IPS-18a (cell line): ENCODE measurements at regions not wholly inside any gene's neighbourhood (a gene's known extent, or its start where the extent isn't known, plus 50 kb on each side); places are given as distances from the start of the nearest gene placed in this dataset.

Experiments used
- H3K27ac ChIP-seq: one replicate; pipeline ENCODE4 v1.5.1; 2013; ENCODE audit warnings: low read length
- H3K27me3 ChIP-seq: one replicate; pipeline ENCODE4 v1.6.1; 2013; ENCODE audit warnings: mild to moderate bottlenecking, low read length; ENCODE audit not compliant: control insufficient read depth, insufficient read depth
- H3K36me3 ChIP-seq: one replicate; pipeline ENCODE4 v1.6.1; 2013; ENCODE audit warnings: low read depth, low read length; ENCODE audit not compliant: control insufficient read depth
- H3K4me1 ChIP-seq: one replicate; pipeline ENCODE4 v1.6.1; 2013; ENCODE audit warnings: low read depth, low read length; ENCODE audit not compliant: control insufficient read depth
- H3K4me3 ChIP-seq: one replicate; pipeline ENCODE4 v1.5.1; 2013; ENCODE audit warnings: low read length
- H3K9ac ChIP-seq: one replicate; pipeline ENCODE4 v1.6.1; 2013; ENCODE audit warnings: mild to moderate bottlenecking, low read length, moderate library complexity
- H3K9me3 ChIP-seq: one replicate; pipeline ENCODE4 v1.6.1; 2013; ENCODE audit warnings: low read depth, low read length; ENCODE audit not compliant: control insufficient read depth

- Histone ChIP-seq H3K4me1 (no peaks in the 10 kb centered on the region), H3K9me3 (no peaks in the 10 kb centered on the region), H3K9ac (no peak overlapping the region), H3K27ac (no peak overlapping the region), H3K27me3 (no peaks in the 10 kb centered on the region), H3K36me3 (no peaks in the 10 kb centered on the region), H3K4me3 (no peak overlapping the region)
Observed at GRCh38 chr2:217749008-217749407, 253.8 kb downstream of the TNS1 start.

DNA sequence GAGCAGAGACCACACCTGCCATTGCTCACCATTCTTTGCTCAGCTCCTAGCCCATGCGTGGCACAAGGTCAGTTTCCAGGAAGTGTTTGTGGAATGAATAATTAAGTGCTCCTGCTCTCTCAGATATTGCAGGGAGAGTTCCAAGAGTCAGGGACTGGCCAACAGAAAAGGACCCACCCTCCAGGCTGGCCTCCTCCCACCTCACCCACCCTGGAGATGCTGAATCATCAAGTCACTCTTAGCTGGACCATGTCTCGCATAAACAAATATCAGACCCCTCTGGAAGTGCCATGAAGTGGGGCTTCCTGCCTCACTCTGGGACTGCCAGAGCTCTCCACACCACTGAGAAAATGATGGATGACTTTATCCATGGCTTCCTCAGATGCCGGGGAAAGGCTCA lies 256.0 kb downstream of the TNS1 start:
- no peak overlapping the region for H3K9ac ChIP-seq
- H3K27me3 ChIP-seq: no peaks in the 10 kb centered on the region
- no peaks in the 10 kb centered on the region for H3K9me3 ChIP-seq
- no peaks in the 10 kb centered on the region for H3K4me1 ChIP-seq
- no peaks in the 10 kb centered on the region for H3K36me3 ChIP-seq
- H3K4me3 ChIP-seq: no peak overlapping the region
- H3K27ac ChIP-seq: no peak overlapping the region

GRCh38 chr2:217743966-217744761 lies 258.6 kb downstream of the TNS1 start:
- Histone ChIP-seq H3K9ac (no peak overlapping the region), H3K36me3 (no peaks in the 10 kb centered on the region), H3K27ac (no peak overlapping the region), H3K27me3 (no peaks in the 10 kb centered on the region), H3K9me3 (no peaks in the 10 kb centered on the region), H3K4me1 (no peaks in the 10 kb centered on the region), H3K4me3 (no peak overlapping the region)

DNA sequence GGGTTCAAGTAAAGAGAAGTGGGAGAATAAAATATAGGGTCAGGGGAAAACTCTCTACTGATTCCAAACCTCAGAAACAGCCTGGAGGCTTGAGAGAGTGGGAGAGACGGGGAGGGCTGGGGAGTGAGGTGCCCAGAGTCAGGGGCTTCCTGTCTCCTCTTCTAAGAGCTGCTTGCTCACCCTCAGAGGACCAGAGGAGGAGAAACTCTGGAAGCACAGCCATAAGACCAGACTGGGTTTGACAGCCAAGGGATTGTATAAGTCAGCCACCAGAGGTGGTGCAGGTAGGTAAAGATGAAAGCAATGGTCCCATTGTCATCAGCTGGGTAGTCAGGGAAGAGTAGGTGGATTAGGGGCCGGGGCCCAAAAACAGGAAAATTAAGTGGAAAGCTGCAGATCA lies 259.4 kb downstream of the TNS1 start:
- Histone ChIP-seq H3K27me3 (no peaks in the 10 kb centered on the region), H3K9ac (no peak overlapping the region), H3K4me1 (no peaks in the 10 kb centered on the region)

DNA sequence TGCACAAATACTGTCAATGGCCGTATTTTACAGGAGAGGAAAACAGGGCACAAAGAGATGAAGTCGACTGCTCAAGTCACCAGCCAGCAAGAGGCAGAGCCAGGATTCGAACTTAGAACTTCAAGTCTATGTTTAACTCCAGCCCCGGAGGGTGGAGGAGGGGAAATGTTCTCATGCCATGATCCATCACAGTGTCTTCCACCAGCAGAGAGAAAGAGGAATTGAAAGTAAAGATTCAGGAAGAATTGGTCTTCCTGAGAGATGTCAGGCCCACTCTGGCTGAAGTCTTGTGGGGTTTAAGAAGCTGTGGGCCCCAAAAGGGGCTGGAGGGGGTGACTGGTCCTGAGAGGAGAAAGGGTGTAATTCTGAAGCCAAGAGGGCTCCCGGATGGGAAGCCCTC lies 260.0 kb downstream of the TNS1 start:
- Histone ChIP-seq H3K4me3 (no peak overlapping the region), H3K9ac (no peak overlapping the region), H3K27ac (no peak overlapping the region), H3K4me1 (no peaks in the 10 kb centered on the region), H3K9me3 (no peaks in the 10 kb centered on the region), H3K27me3 (no peaks in the 10 kb centered on the region), H3K36me3 (no peaks in the 10 kb centered on the region)

More for the DNA sequence above, 259.4 kb downstream of the TNS1 start:
- H3K36me3 ChIP-seq: no peaks in the 10 kb centered on the region
- no peak overlapping the region for H3K27ac ChIP-seq
- H3K4me3 ChIP-seq: no peak overlapping the region
- no peaks in the 10 kb centered on the region for H3K9me3 ChIP-seq

- Histone ChIP-seq H3K27me3 (no peaks in the 10 kb centered on the region), H3K27ac (no peak overlapping the region), H3K9ac (no peak overlapping the region), H3K9me3 (no peaks in the 10 kb centered on the region), H3K36me3 (no peaks in the 10 kb centered on the region), H3K4me3 (no peak overlapping the region), H3K4me1 (no peaks in the 10 kb centered on the region)
Observed at GRCh38 chr2:217742276-217742675, 260.5 kb downstream of the TNS1 start.

DNA sequence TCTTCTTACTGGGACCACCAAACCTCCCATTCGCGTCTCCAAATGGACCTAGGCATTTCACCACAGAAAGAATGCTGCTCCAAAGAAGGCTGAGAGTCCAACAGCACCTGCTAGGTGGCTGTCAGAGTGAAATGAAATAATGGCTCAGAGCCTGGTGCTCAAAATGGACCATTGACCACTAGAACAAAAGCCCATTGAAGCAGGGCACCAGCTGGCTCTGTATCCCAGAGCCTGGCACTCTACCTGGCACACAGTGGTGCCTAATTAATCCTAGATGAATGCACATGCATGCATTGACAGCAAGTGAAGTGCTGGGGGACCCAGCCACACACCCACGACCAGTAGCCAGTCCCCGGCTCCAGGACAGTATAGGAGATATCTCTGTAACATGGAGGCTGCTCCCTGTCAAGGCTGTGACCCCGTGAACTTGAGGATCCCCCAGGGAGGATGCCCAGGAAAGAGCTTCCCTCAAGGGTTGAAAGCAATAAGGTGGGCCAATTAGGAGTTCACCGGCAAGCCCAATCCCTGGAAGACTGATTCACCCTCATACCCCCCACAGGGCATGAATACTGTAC lies 261.3 kb downstream of the TNS1 start:
- no peaks in the 10 kb centered on the region for H3K4me1 ChIP-seq
- H3K27ac ChIP-seq: no peak overlapping the region
- no peak overlapping the region for H3K4me3 ChIP-seq
- H3K27me3 ChIP-seq: no peaks in the 10 kb centered on the region
- no peaks in the 10 kb centered on the region for H3K36me3 ChIP-seq
- H3K9ac ChIP-seq: no peak overlapping the region
- H3K9me3 ChIP-seq: no peaks in the 10 kb centered on the region

DNA sequence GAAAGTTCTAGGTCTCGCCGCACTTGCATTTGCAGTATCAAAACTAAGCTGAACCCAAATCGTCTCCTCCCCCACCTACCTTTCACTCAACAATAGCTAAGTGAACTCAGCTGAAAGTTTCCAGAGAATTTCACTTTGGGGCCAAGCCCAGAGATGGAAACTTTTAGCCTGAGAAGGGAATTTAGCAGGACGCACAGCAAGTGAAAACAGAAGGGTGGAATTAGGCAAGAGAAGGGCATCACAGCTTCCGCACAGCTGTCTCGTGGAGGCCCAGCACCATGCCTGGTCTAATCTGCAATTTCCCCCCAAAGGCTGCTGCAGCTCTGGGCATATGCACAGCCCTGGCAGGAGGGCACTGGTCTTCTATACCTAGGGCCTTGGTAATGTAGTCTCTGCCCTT lies 262.0 kb downstream of the TNS1 start:
- Histone ChIP-seq H3K4me1 (no peaks in the 10 kb centered on the region), H3K9ac (no peak overlapping the region), H3K27me3 (no peaks in the 10 kb centered on the region), H3K4me3 (no peak overlapping the region), H3K9me3 (no peaks in the 10 kb centered on the region), H3K36me3 (no peaks in the 10 kb centered on the region), H3K27ac (no peak overlapping the region)

DNA sequence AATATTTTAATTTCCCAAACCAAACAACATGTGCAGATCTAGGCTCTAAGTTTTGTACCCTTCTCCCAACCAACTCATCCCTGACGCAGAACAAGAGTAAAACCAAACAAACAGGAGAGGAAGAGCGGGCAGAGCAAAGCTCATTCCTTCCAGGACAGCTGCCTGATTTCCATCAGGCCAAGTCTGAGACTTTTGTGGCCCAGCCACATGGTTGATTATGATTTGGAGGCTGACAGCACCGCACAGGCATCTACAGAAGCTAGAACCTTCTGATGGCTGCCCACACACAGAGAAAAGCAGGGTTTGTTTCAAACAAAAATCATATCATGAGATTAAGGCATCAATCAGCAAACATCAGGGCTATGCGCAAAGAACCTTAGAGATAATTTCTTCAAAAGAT lies 262.6 kb downstream of the TNS1 start:
- Histone ChIP-seq H3K9me3 (no peaks in the 10 kb centered on the region), H3K4me3 (no peak overlapping the region), H3K4me1 (no peaks in the 10 kb centered on the region), H3K27ac (no peak overlapping the region), H3K9ac (no peak overlapping the region), H3K27me3 (no peaks in the 10 kb centered on the region), H3K36me3 (no peaks in the 10 kb centered on the region)

- no peak overlapping the region for H3K9ac ChIP-seq
- H3K36me3 ChIP-seq: no peaks in the 10 kb centered on the region
- no peak overlapping the region for H3K4me3 ChIP-seq
- H3K9me3 ChIP-seq: no peaks in the 10 kb centered on the region
- H3K4me1 ChIP-seq: no peaks in the 10 kb centered on the region
- no peak overlapping the region for H3K27ac ChIP-seq
- no peaks in the 10 kb centered on the region for H3K27me3 ChIP-seq
Observed at GRCh38 chr2:217739741-217740140, 263.1 kb downstream of the TNS1 start.

GRCh38 chr2:217738061-217738460 lies 264.7 kb downstream of the TNS1 start:
- H3K4me1 ChIP-seq: no peaks in the 10 kb centered on the region
- no peak overlapping the region for H3K27ac ChIP-seq
- H3K27me3 ChIP-seq: no peaks in the 10 kb centered on the region
- H3K9me3 ChIP-seq: no peaks in the 10 kb centered on the region
- H3K36me3 ChIP-seq: no peaks in the 10 kb centered on the region
- no peak overlapping the region for H3K9ac ChIP-seq
- no peak overlapping the region for H3K4me3 ChIP-seq
